Neural progenitor cell (in vitro differentiated cells): ENCODE measurements at regions not wholly inside any gene's neighbourhood (a gene's known extent, or its start where the extent isn't known, plus 50 kb on each side); places are given as distances from the start of the nearest gene placed in this dataset.

Experiments used
- DNase-seq: peaks from one replicate; pipeline ENCODE4 v3.0.0-alpha.2; 2016; ENCODE audit warnings: low spot score
- H2AFZ ChIP-seq: fragments of 200-600 bp; sonication (generic); replicated peaks from 2 replicates; pipeline ENCODE4 v1.6.1; 2016; ENCODE audit warnings: antibody characterized with exemption
- H3F3A ChIP-seq: fragments of 200-600 bp; sonication (generic); 2 replicates; pipeline ENCODE4 v1.6.1; 2016; ENCODE audit warnings: antibody characterized with exemption, low read depth
- H3K27ac ChIP-seq: fragments of 200-600 bp; sonication (generic); 2 replicates; pipeline ENCODE4 v1.5.1; 2016; ENCODE audit warnings: mild to moderate bottlenecking
- H3K27me3 ChIP-seq: fragments of 200-600 bp; sonication (generic); 2 replicates; pipeline ENCODE4 v1.6.1; 2016; ENCODE audit warnings: mild to moderate bottlenecking, moderate library complexity
- H3K36me3 ChIP-seq: fragments of 200-600 bp; sonication (generic); 2 replicates; pipeline ENCODE4 v1.5.1; 2016
- H3K4me1 ChIP-seq: fragments of 200-600 bp; sonication (generic); 2 replicates; pipeline ENCODE4 v1.6.1; 2016; ENCODE audit warnings: mixed run types
- H3K4me2 ChIP-seq: fragments of 200-600 bp; sonication (generic); 2 replicates; pipeline ENCODE4 v1.6.1; 2016
- H3K4me3 ChIP-seq: fragments of 200-600 bp; sonication (generic); 2 replicates; pipeline ENCODE4 v1.5.1; 2016
- H3K79me2 ChIP-seq: fragments of 200-600 bp; sonication (generic); 2 replicates; pipeline ENCODE4 v1.6.1; 2016; ENCODE audit warnings: low read depth
- H3K9ac ChIP-seq: fragments of 200-600 bp; sonication (generic); 2 replicates; pipeline ENCODE4 v1.6.1; 2016
- H3K9me3 ChIP-seq: fragments of 200-600 bp; sonication (generic); 2 replicates; pipeline ENCODE4 v1.5.1; 2016; ENCODE audit warnings: low read depth
- H4K20me1 ChIP-seq: fragments of 200-600 bp; sonication (generic); 2 replicates; pipeline ENCODE4 v1.6.1; 2016; ENCODE audit warnings: low read depth
- H3K27ac Mint-ChIP-seq: 3 replicates; pipeline ENCODE4 v1.8.0; 2021; ENCODE audit warnings: mixed read lengths
- H3K27me3 Mint-ChIP-seq: 2 replicates; pipeline ENCODE4 v1.8.0; 2022; ENCODE audit warnings: low read depth, mild to moderate bottlenecking, inconsistent platforms, moderate library complexity, mixed read lengths; ENCODE audit not compliant: insufficient read depth
- H3K36me3 Mint-ChIP-seq: 3 replicates; pipeline ENCODE4 v1.8.0; 2021; ENCODE audit warnings: mixed read lengths
- H3K4me1 Mint-ChIP-seq: 3 replicates; pipeline ENCODE4 v1.8.0; 2021; ENCODE audit warnings: mixed read lengths
- H3K4me3 Mint-ChIP-seq: 3 replicates; pipeline ENCODE4 v1.8.0; 2021; ENCODE audit warnings: mild to moderate bottlenecking, moderate library complexity, mixed read lengths
- H3K9me3 Mint-ChIP-seq: 3 replicates; pipeline ENCODE4 v1.8.0; 2020; ENCODE audit warnings: mixed read lengths
- CTCF ChIP-seq: fragments of 200-600 bp; sonication (generic); IDR thresholded peaks from 2 replicates; pipeline ENCODE4 v1.5.1; 2017; ENCODE audit warnings: antibody characterized with exemption, mild to moderate bottlenecking
- EZH2 ChIP-seq: fragments of 200-600 bp; sonication (generic); IDR thresholded peaks from 2 replicates; pipeline ENCODE4 v1.6.1; 2017; ENCODE audit warnings: antibody characterized with exemption, mild to moderate bottlenecking, moderate library complexity
- EZH2phosphoT487 ChIP-seq: fragments of 200-600 bp; sonication (generic); IDR thresholded peaks from 2 replicates; pipeline ENCODE4 v1.6.1; 2017; ENCODE audit warnings: antibody characterized with exemption

- Mint-ChIP-seq H3K27me3 (no peaks in the 10 kb centered on the region), H3K4me3 (no peak overlapping the region), H3K36me3 (no peaks in the 10 kb centered on the region), H3K4me1 (peaks cover 29% of the 10 kb centered on the region), H3K27ac (peak overlapping the region; percentile 86), H3K9me3 (no peaks in the 10 kb centered on the region)
- peak; percentile 60 for DNase-seq
- Histone ChIP-seq H3K4me2 (peak overlapping the region; percentile 70), H3K27me3 (no peaks in the 10 kb centered on the region), H3K4me3 (peak overlapping the region; percentile 18), H3K9ac (no peak overlapping the region), H3K27ac (peak overlapping the region; percentile 77), H3F3A (peaks cover 17% of the 10 kb centered on the region), H3K36me3 (no peaks in the 10 kb centered on the region), H3K9me3 (no peaks in the 10 kb centered on the region), H3K4me1 (peaks cover 45% of the 10 kb centered on the region), H2AFZ (peak overlapping the region; percentile 61), H4K20me1 (no peaks in the 10 kb centered on the region), H3K79me2 (no peaks in the 10 kb centered on the region)
- TF ChIP-seq CTCF: no peak
- no peak for TF ChIP-seq EZH2phosphoT487
- no peak for TF ChIP-seq EZH2
Measured at GRCh38 chr4:66640233-66640990, 904.9 kb downstream of the CENPC start.

- DNase-seq: no peak
- Mint-ChIP-seq H3K4me3 (no peak overlapping the region), H3K4me1 (peaks cover 33% of the 10 kb centered on the region), H3K9me3 (no peaks in the 10 kb centered on the region), H3K27me3 (no peaks in the 10 kb centered on the region), H3K36me3 (no peaks in the 10 kb centered on the region), H3K27ac (no peak overlapping the region)
- no peak overlapping the region for H3K4me3 ChIP-seq
- no peak for TF ChIP-seq EZH2
- no peak for TF ChIP-seq CTCF
- TF ChIP-seq EZH2phosphoT487: no peak
- H3K4me1 ChIP-seq: peaks cover 45% of the 10 kb centered on the region
- peak overlapping the region; percentile 70 for H3K4me2 ChIP-seq
- H4K20me1 ChIP-seq: no peaks in the 10 kb centered on the region
- H3K27ac ChIP-seq: no peak overlapping the region
- H3F3A ChIP-seq: peaks cover 17% of the 10 kb centered on the region
- H3K9ac ChIP-seq: no peak overlapping the region
- H3K36me3 ChIP-seq: no peaks in the 10 kb centered on the region
- H2AFZ ChIP-seq: no peak overlapping the region
- H3K9me3 ChIP-seq: no peaks in the 10 kb centered on the region
- H3K27me3 ChIP-seq: no peaks in the 10 kb centered on the region
- no peaks in the 10 kb centered on the region for H3K79me2 ChIP-seq
Measured at GRCh38 chr4:66639361-66639760, 905.9 kb downstream of the CENPC start.

- Mint-ChIP-seq H3K27ac (no peak overlapping the region), H3K36me3 (no peaks in the 10 kb centered on the region), H3K4me3 (no peak overlapping the region), H3K4me1 (peaks cover 32% of the 10 kb centered on the region), H3K27me3 (peaks cover 2% of the 10 kb centered on the region), H3K9me3 (no peaks in the 10 kb centered on the region)
- no peaks in the 10 kb centered on the region for H3K9me3 ChIP-seq
- H3K4me2 ChIP-seq: no peak overlapping the region
- no peak overlapping the region for H3K4me3 ChIP-seq
- H3K36me3 ChIP-seq: no peaks in the 10 kb centered on the region
- peak; percentile 1 for DNase-seq
- H4K20me1 ChIP-seq: no peaks in the 10 kb centered on the region
- no peaks in the 10 kb centered on the region for H3K79me2 ChIP-seq
- H3K27ac ChIP-seq: no peak overlapping the region
- no peak overlapping the region for H2AFZ ChIP-seq
- H3K9ac ChIP-seq: no peak overlapping the region
- H3F3A ChIP-seq: peaks cover 17% of the 10 kb centered on the region
- TF ChIP-seq EZH2phosphoT487 (no peak), CTCF (no peak), EZH2 (no peak)
- H3K27me3 ChIP-seq: no peaks in the 10 kb centered on the region
- peaks cover 42% of the 10 kb centered on the region for H3K4me1 ChIP-seq
Measured at GRCh38 chr4:66636349-66636748, 909.0 kb downstream of the CENPC start.
